ENCODE measurements at regions not wholly inside any gene's neighbourhood (a gene's known extent, or its start where the extent isn't known, plus 50 kb on each side); places are given as distances from the start of the nearest gene placed in this dataset.

- TF ChIP-seq POLR2AphosphoS5 (IDR thresholded peaks at IDR 0.05; ENCODE audit: low read depth, low read length) (no peak), SP1 (IDR thresholded peaks at IDR 0.05; ENCODE audit: low read depth, low read length) (no peak), KDM1A (IDR thresholded peaks at IDR 0.05; ENCODE audit: borderline replicate concordance, low read length) (no peak), EP300 (IDR thresholded peaks at IDR 0.05; ENCODE audit: borderline replicate concordance in 1 of 2, low read depth in 2 of 2, low read length in 2 of 2) (no peak), EZH2 (IDR thresholded peaks at IDR 0.05; ENCODE audit: low read depth, low read length, severe bottlenecking) (no peak), GABPA (IDR thresholded peaks at IDR 0.05; ENCODE audit: borderline replicate concordance, insufficient read depth, low read length) (no peak), ASH2L (IDR thresholded peaks at IDR 0.05; ENCODE audit: low read length) (no peak)
- TF ChIP-seq, protein P1, sequence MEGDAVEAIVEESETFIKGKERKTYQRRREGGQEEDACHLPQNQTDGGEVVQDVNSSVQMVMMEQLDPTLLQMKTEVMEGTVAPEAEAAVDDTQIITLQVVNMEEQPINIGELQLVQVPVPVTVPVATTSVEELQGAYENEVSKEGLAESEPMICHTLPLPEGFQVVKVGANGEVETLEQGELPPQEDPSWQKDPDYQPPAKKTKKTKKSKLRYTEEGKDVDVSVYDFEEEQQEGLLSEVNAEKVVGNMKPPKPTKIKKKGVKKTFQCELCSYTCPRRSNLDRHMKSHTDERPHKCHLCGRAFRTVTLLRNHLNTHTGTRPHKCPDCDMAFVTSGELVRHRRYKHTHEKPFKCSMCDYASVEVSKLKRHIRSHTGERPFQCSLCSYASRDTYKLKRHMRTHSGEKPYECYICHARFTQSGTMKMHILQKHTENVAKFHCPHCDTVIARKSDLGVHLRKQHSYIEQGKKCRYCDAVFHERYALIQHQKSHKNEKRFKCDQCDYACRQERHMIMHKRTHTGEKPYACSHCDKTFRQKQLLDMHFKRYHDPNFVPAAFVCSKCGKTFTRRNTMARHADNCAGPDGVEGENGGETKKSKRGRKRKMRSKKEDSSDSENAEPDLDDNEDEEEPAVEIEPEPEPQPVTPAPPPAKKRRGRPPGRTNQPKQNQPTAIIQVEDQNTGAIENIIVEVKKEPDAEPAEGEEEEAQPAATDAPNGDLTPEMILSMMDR (IDR thresholded peaks at IDR 0.05; ENCODE audit: control extremely low read depth in 1 of 3, insufficient read depth in 1 of 3, low read depth in 1 of 3, low read length in 3 of 3), result no peak
- TF ChIP-seq, protein P2, sequence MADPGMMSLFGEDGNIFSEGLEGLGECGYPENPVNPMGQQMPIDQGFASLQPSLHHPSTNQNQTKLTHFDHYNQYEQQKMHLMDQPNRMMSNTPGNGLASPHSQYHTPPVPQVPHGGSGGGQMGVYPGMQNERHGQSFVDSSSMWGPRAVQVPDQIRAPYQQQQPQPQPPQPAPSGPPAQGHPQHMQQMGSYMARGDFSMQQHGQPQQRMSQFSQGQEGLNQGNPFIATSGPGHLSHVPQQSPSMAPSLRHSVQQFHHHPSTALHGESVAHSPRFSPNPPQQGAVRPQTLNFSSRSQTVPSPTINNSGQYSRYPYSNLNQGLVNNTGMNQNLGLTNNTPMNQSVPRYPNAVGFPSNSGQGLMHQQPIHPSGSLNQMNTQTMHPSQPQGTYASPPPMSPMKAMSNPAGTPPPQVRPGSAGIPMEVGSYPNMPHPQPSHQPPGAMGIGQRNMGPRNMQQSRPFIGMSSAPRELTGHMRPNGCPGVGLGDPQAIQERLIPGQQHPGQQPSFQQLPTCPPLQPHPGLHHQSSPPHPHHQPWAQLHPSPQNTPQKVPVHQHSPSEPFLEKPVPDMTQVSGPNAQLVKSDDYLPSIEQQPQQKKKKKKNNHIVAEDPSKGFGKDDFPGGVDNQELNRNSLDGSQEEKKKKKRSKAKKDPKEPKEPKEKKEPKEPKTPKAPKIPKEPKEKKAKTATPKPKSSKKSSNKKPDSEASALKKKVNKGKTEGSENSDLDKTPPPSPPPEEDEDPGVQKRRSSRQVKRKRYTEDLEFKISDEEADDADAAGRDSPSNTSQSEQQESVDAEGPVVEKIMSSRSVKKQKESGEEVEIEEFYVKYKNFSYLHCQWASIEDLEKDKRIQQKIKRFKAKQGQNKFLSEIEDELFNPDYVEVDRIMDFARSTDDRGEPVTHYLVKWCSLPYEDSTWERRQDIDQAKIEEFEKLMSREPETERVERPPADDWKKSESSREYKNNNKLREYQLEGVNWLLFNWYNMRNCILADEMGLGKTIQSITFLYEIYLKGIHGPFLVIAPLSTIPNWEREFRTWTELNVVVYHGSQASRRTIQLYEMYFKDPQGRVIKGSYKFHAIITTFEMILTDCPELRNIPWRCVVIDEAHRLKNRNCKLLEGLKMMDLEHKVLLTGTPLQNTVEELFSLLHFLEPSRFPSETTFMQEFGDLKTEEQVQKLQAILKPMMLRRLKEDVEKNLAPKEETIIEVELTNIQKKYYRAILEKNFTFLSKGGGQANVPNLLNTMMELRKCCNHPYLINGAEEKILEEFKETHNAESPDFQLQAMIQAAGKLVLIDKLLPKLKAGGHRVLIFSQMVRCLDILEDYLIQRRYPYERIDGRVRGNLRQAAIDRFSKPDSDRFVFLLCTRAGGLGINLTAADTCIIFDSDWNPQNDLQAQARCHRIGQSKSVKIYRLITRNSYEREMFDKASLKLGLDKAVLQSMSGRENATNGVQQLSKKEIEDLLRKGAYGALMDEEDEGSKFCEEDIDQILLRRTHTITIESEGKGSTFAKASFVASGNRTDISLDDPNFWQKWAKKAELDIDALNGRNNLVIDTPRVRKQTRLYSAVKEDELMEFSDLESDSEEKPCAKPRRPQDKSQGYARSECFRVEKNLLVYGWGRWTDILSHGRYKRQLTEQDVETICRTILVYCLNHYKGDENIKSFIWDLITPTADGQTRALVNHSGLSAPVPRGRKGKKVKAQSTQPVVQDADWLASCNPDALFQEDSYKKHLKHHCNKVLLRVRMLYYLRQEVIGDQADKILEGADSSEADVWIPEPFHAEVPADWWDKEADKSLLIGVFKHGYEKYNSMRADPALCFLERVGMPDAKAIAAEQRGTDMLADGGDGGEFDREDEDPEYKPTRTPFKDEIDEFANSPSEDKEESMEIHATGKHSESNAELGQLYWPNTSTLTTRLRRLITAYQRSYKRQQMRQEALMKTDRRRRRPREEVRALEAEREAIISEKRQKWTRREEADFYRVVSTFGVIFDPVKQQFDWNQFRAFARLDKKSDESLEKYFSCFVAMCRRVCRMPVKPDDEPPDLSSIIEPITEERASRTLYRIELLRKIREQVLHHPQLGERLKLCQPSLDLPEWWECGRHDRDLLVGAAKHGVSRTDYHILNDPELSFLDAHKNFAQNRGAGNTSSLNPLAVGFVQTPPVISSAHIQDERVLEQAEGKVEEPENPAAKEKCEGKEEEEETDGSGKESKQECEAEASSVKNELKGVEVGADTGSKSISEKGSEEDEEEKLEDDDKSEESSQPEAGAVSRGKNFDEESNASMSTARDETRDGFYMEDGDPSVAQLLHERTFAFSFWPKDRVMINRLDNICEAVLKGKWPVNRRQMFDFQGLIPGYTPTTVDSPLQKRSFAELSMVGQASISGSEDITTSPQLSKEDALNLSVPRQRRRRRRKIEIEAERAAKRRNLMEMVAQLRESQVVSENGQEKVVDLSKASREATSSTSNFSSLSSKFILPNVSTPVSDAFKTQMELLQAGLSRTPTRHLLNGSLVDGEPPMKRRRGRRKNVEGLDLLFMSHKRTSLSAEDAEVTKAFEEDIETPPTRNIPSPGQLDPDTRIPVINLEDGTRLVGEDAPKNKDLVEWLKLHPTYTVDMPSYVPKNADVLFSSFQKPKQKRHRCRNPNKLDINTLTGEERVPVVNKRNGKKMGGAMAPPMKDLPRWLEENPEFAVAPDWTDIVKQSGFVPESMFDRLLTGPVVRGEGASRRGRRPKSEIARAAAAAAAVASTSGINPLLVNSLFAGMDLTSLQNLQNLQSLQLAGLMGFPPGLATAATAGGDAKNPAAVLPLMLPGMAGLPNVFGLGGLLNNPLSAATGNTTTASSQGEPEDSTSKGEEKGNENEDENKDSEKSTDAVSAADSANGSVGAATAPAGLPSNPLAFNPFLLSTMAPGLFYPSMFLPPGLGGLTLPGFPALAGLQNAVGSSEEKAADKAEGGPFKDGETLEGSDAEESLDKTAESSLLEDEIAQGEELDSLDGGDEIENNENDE (IDR thresholded peaks at IDR 0.05; ENCODE audit: insufficient replicate concordance, low read length), result no peak
Observed at GRCh38 chr3:104788807-104789206, 577.9 kb upstream of the ALCAM start.
